GM12873 (cell line): ENCODE measurements at regions not wholly inside any gene's neighbourhood (a gene's known extent, or its start where the extent isn't known, plus 50 kb on each side); places are given as distances from the start of the nearest gene placed in this dataset.
A peak's percentile ranks its signal among the peaks of the same experiment; 100 is the strongest.

Experiments used
- TF ChIP-seq, protein P1 (sequence below): IDR thresholded peaks from 2 replicates; pipeline ENCODE4 v1.5.1; 2012; ENCODE audit warnings: low read depth, mild to moderate bottlenecking, moderate library complexity, low read length, control low read depth; ENCODE audit not compliant: insufficient read depth; ENCODE audit errors: missing control alignments

DNA sequence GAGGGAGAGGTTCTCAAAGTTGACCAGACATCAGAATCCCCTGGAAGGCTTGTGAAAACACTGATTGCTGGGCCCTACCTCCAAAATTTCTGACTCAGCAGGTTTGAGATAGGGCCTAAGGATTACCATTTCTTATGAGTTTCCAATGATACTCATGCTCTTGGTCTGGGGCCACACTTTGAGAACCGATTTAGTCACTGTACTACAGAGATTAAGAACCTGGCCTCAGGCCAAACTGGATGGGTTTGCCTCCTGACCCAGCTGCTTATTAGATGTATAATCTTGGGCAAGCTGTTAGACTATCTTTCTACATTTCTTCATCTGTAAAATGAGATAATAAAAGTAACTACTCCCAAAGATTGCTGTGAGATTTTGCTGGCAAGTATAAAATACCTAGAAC, 77.1 kb upstream of the SCIN start:
- TF ChIP-seq, protein P1, sequence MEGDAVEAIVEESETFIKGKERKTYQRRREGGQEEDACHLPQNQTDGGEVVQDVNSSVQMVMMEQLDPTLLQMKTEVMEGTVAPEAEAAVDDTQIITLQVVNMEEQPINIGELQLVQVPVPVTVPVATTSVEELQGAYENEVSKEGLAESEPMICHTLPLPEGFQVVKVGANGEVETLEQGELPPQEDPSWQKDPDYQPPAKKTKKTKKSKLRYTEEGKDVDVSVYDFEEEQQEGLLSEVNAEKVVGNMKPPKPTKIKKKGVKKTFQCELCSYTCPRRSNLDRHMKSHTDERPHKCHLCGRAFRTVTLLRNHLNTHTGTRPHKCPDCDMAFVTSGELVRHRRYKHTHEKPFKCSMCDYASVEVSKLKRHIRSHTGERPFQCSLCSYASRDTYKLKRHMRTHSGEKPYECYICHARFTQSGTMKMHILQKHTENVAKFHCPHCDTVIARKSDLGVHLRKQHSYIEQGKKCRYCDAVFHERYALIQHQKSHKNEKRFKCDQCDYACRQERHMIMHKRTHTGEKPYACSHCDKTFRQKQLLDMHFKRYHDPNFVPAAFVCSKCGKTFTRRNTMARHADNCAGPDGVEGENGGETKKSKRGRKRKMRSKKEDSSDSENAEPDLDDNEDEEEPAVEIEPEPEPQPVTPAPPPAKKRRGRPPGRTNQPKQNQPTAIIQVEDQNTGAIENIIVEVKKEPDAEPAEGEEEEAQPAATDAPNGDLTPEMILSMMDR = no peak

DNA sequence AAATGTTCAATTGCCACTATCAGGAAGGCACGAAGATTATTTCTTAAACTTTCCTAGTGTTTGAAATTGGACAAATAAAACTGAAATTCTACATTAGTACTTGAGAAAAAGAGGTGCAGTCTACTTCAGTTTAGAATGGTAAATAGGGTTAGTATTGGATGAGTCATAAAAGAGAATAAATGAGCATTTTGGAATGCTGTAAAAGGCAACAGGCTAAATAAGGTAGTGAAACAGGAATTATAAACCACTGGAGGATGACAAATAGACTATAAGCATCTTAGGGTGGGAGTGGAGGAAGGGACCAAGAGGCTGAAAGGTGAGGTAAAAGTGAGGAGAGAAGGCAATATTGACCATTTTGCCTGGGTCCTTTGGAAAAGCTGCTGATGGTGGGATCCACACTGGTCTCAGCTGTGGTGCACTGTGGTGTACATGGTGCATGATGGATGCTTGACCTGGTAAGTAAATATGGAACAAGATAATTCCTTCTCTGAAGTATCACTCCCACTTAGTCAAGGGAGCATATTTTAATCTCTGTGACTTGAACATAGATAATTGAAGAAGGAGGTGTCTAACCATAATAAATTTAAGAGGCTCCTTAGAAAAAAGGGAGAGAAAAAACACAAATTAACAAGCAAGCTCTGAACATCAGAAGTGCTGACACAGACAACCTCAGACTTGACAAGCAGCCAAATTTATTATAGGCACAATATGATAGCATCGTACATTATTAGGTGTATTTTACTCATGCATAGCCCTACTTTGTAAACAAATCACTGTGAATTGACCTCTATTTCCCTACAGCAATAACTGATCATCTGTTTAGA, 76.4 kb upstream of the SCIN start:
- TF ChIP-seq, protein P1 = no peak

DNA sequence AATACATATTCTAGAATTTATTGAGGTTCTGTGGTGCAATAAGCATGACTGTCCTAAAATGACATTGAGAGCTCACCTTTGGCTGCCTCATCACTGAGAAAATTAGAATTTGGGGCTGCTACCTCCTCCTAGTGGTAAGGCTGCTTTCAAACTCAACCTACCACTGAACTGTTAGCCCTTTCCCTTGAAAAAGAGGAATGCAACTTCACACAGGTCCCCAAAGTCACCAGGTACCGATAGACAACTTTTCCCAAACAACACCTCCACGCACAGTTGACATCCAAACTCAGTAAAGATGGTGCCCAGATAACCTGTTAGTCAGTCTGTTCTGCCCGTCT, 75.9 kb upstream of the SCIN start:
- TF ChIP-seq, protein P1 = peak; percentile 32

DNA sequence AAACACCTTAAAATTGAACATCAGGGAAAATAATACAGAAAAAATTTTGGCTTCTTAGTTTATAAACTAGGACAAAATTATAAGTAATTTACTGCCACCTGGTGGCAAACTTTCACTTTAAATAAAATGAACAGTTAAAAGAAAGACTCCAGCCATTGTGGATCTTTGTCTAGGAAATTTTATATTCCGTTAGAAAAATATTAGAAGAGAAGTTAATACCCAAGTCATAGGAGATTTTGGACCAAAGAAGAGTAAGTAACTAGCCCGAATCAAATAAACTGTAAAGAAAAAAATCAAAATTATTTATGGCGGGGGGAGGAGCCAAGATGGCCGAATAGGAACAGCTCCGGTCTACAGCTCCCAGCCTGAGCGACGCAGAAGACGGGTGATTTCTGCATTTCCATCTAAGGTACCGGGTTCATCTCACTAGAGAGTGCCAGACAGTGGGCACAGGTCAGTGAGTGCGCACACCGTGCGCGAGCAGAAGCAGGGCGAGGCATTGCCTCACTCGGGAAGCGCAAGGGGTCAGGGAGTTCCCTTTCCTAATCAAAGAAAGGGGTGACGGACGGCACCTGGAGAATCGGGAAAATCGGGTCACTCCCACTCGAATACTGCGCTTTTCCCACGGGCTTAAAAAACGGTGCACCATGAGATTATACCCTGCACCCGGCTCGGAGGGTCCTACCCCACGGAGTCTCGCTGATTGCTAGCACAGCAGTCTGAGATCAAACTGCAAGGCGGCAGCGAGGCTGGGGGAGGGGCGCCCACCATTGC, 73.4 kb upstream of the SCIN start:
- TF ChIP-seq, protein P1 = peak; percentile 14

DNA sequence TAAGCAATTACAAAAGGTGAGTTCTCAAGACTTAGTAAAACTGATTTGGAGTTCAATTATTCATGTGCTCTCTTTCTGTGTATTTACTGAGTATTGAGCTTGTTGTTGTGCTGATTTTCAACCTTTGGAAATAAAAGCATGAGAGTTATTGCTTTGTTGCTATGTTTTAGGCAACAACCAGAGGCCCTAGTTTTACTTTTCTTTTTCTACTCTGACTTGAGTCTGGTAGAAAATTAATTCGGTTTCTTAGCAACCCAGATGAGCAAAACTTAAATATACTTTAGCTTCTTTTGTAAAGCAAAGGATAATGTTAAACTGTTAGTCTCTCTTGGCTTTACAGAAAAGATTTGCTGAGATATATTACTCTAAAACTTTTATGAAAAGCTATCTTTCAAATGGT, 66.4 kb upstream of the SCIN start:
- TF ChIP-seq, protein P1 = no peak

DNA sequence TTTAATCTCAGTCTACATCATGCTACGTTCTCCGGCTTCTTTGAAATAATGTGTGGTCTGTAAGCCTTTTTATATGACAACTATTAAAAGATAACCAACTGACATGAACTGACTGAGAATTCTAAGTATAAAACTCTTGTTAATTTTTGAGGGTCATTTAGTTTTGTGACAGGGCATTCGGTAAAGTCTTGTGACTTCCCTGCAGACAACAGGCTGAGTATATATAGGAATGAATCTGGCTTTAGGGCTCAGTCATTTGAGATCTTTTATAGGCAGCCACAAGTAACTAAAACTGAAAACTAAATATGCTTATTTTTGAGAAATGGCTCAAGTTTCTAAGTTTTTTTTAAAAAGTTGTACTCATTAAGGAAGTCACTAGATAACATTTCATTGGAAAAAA, 62.5 kb upstream of the SCIN start:
- TF ChIP-seq, protein P1 = no peak

DNA sequence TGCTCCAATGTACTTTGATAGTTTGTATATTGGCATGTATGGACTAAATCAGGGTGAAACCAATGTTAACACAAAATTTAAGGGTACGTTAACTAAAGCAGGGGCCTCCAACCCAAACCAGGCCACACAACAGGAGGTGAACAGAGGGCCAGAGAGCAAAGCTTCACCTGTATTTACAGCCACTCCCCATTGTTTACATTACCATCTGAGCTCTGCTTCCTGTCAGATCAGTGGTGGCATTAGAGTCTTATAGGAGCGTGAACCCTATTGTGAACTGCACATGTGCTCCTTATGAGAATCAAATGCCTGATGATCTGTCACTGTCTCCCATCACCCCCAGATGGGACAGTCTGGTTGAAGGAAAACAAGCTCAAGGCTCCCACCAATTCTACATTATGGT, 62.0 kb upstream of the SCIN start:
- TF ChIP-seq, protein P1 = no peak
